B cell (primary cell): ENCODE measurements at regions not wholly inside any gene's neighbourhood (a gene's known extent, or its start where the extent isn't known, plus 50 kb on each side); places are given as distances from the start of the nearest gene placed in this dataset.

ENCODE experiments used
- CTCF ChIP-seq: fragments of 200-600 bp; IDR thresholded peaks from one replicate; pipeline ENCODE4 v1.8.0; 2022; ENCODE audit warnings: antibody characterized with exemption, mild to moderate bottlenecking
- EZH2 ChIP-seq: IDR thresholded peaks from 2 replicates; pipeline ENCODE4 v1.6.1; 2012; ENCODE audit warnings: borderline replicate concordance, low read depth, mild to moderate bottlenecking, moderate library complexity, low read length; ENCODE audit not compliant: insufficient read depth, poor library complexity, severe bottlenecking

DNA sequence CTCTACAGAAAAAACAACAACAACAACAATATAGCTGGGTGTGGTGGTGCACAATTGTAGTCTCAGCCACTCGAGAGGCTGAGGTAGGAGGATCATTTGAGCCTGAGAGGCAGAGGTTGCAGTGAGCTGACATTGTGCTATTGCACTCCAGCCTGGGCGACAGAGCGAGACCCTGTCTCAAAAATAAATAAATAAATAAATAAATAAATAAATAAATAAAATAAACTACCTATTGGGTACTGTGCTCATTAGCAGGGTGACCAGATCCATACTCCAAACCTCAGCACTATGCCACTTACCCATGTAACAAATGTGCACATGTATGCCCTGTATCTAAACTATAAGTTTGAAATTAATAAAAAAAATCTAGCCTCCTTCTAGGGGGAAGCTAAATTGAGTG lies 369.4 kb upstream of the AJAP1 start:
- TF ChIP-seq EZH2 (no peak), CTCF (no peak)
